ENCODE measurements at regions not wholly inside any gene's neighbourhood (a gene's known extent, or its start where the extent isn't known, plus 50 kb on each side); places are given as distances from the start of the nearest gene placed in this dataset.

DNA sequence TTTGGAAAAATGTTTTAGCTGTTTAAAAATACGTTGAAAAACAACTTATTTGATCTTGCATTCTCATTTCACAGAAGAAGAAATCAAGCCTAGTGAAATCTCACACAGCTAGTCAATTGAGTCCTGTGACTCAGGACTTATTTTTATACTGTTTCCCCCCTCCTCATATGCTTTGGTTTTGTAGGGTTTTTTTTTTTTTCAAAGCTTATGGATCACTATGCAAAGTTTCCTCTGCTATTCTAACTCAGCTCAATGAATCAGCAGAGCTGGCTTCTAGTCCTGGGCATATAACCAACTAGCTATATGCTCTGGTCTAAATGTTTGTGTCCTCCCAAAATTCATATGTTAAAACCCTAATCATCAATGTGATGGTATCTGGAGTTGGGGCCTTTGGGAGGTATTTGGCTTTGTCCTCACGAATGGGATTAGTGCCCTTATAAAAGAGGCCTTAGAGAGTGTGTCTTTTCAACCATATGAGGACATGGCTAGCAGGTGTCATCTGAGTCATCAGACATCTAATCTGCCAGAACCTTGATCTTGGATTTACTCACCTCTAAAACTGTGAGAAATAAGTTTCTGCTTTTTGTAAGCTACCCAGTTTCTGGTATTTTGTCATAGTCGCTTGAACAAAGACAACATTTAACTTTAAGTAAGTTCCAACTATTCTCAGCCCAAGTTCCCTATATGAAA, 317.2 kb upstream of the C1orf87 start:
- ChIA-PET CTCF (interaction anchor here (0.8 to 1.6 kb wide), 4 partner anchors 33 to 632 kb away, joined by 3 read pairs; no protein-coding TSS in a partner anchor), POLR2A (interaction anchor here (0.6 kb wide), 1 partner anchor 445 kb away, joined by 3 read pairs; no protein-coding TSS in a partner anchor)
- TF ChIP-seq, protein P1, sequence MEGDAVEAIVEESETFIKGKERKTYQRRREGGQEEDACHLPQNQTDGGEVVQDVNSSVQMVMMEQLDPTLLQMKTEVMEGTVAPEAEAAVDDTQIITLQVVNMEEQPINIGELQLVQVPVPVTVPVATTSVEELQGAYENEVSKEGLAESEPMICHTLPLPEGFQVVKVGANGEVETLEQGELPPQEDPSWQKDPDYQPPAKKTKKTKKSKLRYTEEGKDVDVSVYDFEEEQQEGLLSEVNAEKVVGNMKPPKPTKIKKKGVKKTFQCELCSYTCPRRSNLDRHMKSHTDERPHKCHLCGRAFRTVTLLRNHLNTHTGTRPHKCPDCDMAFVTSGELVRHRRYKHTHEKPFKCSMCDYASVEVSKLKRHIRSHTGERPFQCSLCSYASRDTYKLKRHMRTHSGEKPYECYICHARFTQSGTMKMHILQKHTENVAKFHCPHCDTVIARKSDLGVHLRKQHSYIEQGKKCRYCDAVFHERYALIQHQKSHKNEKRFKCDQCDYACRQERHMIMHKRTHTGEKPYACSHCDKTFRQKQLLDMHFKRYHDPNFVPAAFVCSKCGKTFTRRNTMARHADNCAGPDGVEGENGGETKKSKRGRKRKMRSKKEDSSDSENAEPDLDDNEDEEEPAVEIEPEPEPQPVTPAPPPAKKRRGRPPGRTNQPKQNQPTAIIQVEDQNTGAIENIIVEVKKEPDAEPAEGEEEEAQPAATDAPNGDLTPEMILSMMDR (IDR thresholded peaks at IDR 0.05; ENCODE audit: control extremely low read depth, extremely low read depth, low read depth, missing control alignments), result no peak
- DNase-seq (ENCODE audit: extremely low spot score), result no peak

DNA sequence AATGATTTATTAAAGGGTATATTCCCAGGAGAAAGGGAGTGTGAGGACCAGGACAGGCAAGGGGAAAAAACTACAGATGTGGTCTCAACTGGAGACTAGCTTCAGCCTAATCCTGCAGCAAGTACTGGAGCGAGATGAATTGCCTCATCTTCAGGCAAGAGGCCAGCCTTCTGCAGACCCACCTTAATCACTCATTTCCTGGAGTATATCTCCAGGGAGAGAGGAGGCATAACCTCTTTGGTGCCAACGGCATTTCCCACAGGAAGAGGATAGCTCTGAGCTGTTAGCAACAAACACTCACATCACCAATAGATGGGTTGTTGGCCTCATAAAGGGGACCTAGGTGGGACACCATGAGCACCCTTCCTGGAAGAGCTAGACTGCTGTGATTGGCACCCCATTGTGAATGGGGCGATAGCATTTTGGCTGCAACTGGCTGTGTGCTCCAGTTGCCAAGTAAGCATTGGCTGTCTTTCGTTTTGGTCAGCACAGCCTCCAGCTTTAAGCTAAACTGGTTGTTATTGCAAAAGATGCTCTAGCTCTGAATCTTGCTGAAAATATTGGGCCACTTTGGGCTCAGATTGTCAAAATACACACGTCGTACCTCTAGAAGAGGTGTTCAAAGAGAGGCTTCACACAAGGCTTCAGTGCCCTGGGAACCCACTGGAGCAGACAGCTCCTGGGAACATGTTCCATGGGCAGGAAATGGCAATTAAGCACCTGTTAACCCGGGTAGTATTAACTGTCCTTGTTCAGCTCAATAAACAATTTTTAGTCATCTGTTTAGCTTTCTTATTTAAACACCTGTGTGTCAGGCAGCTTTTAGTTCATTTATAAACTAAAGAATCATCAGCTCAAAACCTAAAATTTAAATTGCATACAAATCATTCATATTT, 314.8 kb upstream of the C1orf87 start:
- no peak for DNase-seq (ENCODE audit: extremely low spot score)
- CTCF ChIA-PET, result interaction anchor here (1.2 kb wide), 1 partner anchor 9 kb away, joined by 3 read pairs; no protein-coding TSS in a partner anchor
- TF ChIP-seq, protein P1 (IDR thresholded peaks at IDR 0.05; ENCODE audit: control extremely low read depth, extremely low read depth, low read depth, missing control alignments), result no peak
- POLR2A ChIA-PET, result no interaction called here

DNA sequence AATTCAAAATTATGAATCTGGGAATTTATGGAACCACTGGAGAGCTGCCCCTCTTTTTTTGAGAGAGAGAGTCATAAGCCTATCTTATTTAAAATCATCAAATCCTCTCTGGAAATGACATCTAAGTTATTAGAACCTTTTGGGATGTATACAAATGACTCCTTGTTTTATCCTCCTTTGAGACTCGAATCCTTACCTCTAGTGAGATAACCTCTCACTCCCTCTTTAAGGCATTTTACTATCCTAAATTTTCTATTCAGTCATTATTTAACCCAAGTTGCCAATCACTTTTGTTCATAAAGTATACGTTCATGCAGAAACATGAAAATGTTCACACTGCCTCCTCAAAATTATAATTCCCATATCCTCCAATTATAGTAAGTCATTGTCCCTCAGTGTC, 313.6 kb upstream of the C1orf87 start:
- CTCF ChIA-PET, result no interaction called here
- no peak for DNase-seq (ENCODE audit: extremely low spot score)
- POLR2A ChIA-PET, result no interaction called here
- TF ChIP-seq, protein P1 (IDR thresholded peaks at IDR 0.05; ENCODE audit: control extremely low read depth, extremely low read depth, low read depth, missing control alignments), result no peak

DNA sequence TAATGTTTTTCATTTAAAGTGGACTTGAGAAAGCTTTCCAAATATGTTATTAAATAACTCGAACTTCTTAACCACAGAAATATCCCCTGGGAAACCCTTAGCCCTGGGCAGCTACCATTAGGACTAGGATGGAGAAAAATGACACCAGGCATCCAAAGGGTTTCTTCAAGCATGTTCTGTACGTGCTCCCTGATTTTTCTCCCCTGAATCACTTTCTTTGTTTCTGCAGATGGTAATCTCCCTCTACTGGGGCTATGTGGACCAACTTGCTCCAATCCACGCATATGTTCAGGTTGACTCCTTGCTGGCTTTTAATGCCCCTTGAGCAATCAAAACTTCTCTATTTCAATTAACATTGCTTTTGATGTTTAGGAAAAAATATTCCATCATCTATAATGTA, 312.7 kb upstream of the C1orf87 start:
- POLR2A ChIA-PET, result no interaction called here
- TF ChIP-seq, protein P1 (IDR thresholded peaks at IDR 0.05; ENCODE audit: control extremely low read depth, extremely low read depth, low read depth, missing control alignments), result no peak
- CTCF ChIA-PET, result no interaction called here
- DNase-seq (ENCODE audit: extremely low spot score), result no peak

DNA sequence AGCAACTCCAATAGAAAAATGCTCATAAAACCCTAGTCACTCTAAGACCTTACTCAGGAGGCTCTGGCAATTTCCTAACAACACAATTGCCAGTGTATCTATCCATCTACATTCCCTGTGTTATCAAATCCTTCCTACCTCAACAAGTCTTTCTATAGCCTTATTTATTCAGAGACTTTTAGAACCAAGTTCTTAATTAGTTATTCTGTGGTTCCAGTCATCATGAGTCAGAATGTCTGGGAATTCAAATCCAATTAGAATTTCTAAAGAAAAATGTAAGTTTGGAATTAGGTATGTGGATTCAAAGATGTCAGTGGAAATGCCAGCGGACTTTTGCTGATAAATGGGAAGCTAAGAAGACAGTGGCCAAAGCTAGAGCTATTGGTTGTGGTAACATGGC, 302.6 kb upstream of the C1orf87 start:
- DNase-seq (ENCODE audit: extremely low spot score), result no peak
- POLR2A ChIA-PET, result no interaction called here
- TF ChIP-seq, protein P1 (IDR thresholded peaks at IDR 0.05; ENCODE audit: control extremely low read depth, extremely low read depth, low read depth, missing control alignments), result no peak
- CTCF ChIA-PET, result no interaction called here

- ChIA-PET CTCF (no interaction called here), POLR2A (no interaction called here)
- no peak for DNase-seq (ENCODE audit: extremely low spot score)
- TF ChIP-seq, protein P1 (IDR thresholded peaks at IDR 0.05; ENCODE audit: control extremely low read depth, extremely low read depth, low read depth, missing control alignments), result no peak
These were observed 301.0 kb upstream of the C1orf87 start for GRCh38 chr1:60374537-60374936.
